NCI-H460 (cell line): ENCODE measurements at regions not wholly inside any gene's neighbourhood (a gene's known extent, or its start where the extent isn't known, plus 50 kb on each side); places are given as distances from the start of the nearest gene placed in this dataset.
"Not testable (repeated sequence)": the region's sequence is repeated elsewhere in the genome, so short reads cannot be mapped to it uniquely, and the experiment has no call there.

ENCODE experiments used
- DNase-seq: peaks from one replicate; pipeline ENCODE4 v3.0.0-alpha.2; 2016; ENCODE audit warnings: low read depth; ENCODE audit errors: extremely low read depth

DNA sequence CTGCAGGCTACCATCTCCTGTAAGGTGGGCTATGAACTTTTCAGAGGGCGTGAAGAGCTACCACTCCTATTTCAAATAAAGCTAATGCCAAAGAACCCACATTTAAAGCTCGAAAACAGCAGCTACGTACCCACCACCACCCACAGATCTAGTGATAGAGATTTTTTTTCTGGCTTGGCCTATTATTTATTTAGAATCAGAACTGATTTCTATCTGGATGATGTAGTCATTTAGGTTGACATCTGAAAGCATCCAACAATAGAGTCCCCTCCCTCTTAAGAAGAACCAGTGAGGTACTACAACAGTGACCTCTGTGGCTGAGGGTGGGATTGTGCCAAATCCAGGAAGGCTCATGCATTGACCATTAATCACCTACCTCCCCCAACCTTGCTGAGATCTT is 113.8 kb upstream of the ADO start:
- no peak for DNase-seq

DNA sequence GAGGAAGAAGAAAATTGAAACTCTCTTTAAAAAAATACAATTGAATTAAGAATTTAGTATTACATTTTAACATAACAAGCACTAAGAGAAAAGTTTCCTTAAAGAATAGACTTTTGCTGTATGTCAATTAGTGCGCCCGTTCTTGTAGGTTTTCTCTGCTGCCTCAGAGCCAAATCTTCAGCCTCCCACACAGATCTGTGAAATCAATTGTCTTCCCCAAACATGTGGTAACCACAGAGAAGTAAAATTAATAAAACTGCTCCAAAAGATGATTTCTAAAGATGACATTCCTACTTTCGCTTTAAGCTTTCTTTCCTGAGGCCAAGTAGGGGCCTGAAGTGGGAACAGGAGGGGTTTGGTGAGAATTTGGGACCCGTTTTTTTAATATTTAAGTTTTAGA is 113.2 kb upstream of the ADO start:
- DNase-seq, result no peak

DNA sequence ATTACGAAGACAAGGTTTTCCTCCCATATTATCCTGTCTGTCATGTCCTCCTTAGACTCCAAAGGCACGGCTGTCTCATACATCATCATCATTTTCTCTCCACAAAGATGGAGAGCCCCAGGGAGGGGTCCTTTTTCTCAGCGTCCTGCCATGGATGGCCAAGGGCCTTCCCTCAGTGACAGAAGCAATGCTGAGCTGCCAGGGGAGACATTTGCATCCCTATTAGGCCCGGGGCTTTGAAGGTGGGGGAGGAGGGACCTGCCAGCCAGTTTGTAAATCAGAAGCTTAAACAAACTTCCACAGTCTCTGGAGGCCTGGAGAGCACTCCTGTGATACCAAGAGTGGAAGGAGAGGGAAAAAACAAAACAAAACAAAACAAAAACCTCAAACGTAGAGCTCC is 112.4 kb upstream of the ADO start:
- no peak for DNase-seq

DNA sequence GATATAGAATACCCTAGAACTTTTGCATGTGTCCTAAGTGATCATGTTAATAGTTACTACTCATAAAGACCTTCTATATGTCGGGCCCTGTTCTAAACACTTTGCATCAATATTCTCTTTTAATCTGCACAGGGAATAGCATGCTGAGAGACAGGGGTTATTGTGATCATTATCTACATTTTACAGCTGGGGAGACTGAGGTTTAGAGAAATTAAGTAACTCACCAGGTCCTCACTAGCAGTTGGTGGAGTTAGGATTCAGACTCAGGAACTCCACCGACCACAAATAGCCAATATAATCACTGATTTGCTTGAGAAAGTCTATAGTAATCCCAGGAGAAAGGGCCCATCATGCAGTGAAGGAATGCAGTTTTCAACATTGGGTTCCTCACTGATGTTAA is 111.2 kb upstream of the ADO start:
- no peak for DNase-seq

DNA sequence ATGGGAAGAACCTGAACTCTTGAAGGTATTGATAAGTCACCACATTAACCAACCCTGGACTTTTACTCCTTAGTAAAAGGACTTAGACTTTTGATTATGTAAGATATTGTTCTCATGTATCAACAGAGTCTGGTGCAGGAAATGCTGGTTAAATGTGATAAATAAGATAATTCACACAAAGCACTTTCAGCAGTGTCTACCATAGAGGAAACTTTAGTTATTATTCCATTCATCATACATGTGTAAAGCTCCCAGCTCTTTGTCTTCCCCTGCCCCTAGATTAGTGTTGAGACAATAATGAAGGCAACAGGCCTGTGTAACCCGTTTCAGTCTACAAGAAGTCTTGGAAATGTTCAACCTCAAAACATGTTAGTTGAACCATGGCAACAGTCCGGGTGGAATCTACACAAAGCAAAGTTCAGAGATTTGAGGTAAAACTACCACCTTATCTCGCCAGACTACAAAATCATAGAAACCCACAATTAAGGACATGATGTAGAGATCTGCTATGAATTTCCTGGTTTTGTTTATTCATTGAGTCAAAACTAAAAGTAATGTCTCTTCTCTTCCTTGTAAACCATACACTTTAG is 109.9 kb upstream of the ADO start:
- DNase-seq, result no peak

DNA sequence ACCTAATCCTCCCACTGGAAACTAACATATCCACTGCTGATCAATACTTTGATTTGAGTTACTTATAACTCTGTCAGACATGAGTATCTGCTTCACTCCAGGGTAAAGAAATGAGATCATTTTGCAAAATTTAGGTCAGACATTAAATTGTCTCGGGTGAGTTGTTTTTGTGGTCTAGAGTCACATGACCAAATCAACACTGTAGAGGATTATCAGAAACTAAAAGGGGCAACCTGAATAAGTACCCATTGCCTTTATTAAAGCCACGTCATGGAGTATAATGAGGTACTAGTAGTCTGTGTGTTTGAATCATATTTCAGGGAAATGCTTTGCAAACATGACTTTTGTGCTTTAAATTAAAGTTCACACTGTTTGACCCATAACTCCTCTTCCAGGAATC is 107.7 kb upstream of the ADO start:
- no peak for DNase-seq

DNA sequence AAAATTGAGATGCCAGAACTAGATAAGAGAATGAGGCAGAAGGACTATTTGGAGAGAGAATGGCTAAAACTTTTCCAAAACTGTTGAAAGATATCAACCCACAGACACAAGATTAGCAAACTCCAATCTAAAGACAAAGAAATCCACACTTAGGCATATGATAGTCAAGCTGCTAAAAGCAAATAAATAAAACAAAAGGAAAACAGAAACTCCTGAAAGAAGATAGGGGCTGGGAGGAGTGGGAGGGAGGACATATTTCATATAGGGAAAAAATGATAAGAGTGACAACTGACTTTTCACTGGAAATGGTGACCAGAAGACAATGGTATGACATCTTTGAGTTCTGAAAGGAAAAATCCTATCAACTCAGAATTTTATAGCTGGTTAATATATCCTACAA is 105.4 kb upstream of the ADO start:
- no peak for DNase-seq

DNA sequence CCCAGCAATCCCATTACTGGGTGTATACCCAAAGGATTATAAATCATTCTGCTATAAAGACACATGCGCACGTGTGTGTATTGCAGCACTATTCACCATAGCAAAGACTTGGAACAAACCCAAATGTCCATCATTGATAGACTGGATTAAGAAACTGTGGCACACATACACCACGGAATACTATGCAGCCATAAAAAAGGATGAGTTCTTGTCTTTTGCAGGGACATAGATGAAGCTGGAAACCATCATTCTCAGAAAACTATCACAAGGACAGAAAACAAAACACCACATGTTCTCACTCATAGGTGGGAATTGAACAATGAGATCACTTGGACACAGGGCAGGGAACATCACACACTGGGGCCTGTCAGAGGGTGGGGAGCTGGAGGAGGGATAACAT is 100.4 kb upstream of the ADO start:
- not testable (repeated sequence) for DNase-seq

DNA sequence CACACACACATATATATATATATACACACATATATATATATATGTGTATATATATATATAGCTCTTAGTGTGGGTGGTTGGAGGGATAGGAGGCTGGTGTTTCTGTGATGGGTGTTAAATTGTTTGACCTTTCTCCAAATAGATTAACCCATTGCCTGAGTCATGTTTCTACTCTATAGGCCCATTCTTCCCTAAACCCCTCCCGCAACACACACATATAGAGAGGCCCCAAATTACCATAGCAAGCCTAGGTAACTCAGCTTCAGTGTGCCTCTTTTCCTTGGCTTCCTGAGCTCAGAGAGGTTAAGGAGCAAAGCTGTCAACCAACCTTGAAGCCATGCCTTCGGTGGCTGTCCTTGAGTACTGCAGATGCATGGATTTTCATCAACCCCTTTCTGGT is 98.7 kb upstream of the ADO start:
- no peak for DNase-seq

DNA sequence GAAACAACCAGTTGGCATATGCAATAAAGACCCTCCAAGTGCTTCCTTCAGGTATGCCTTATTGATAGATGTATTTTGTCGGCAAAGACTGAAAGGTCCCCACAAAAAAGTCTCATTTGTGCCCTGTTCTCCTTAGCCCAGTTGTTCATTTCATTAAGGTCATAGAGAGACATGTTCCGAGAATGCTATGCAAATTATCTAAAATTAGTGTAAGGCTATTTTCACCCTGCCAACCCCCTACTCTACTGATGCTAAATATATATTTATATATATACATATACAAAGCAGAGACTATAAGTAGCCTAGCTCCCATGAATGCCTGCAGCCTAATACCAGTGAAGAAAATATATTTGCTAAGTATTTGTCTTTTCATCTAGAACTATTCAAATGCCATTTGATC is 96.7 kb upstream of the ADO start:
- no peak for DNase-seq

DNA sequence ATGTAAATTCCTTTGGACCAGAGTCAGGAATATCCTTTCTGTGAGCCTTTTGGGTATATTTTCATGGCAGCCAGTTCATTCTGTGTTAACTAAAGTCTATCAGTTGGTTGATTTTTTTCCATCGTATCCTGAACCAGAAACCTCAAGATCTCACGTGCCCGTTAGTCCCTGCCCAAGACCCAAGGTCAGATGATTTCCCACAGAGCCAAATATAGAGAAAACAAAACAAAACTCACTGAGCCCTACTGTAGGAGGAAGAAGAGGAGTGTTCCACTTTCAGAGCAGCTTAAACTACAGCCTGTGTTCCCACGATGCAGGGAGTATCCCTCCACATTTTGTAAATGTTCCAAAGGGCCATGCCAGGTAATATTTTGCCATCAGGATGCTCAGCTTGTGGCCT is 96.0 kb upstream of the ADO start:
- DNase-seq, result no peak

DNA sequence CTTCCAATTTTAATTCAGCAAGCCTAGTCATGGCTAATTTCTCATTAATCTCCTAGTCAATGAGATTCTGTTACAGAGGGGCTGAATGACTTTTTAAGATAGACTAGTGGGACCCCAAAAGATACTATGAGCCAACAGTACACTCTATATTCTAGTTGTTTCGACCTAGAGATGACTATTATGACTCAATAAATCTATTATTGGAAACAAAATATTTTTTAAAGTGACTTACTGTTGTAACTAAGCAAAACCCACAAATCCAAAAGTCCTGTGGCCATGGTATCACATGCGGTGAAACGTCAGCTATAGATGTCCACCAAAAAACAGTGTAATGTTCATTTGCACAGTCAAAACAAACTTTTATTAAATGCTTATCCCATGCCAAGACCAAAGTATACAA is 95.3 kb upstream of the ADO start:
- no peak for DNase-seq

DNA sequence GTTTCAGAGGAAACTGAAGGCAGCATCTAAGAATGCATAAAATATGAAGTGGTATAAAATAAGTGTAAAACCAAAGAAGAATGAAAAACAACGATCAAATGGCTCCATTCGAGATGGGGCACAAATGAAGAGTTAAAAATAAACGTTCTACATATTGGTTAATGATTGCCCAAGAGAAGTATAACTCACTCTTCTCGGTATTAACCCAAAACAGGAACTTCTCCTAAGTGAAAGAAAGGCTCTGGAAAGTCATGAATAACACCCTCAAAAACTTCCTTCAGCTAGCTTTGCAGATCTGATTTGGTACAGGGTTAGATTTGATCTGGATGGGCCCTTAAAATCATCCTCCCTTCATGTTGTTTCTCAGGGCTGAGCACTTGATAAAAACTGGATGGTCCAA is 94.3 kb upstream of the ADO start:
- no peak for DNase-seq

DNA sequence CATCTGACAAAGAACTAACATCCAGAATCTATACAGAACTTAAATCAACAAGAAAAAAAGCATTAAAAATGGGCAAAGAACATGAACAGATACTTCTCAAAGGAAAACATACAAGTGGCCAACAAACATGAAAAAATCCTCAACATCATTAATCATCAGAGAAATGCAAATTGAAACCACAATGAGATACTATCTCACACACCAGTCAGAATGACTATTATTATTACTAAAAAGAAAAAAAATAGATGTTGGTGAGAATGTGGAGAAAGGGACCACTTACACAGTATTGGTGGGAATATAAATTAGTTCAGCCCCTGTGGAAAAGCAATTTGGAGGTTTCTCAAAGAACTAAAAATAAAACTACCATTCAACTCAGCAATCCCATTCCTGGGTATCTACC is 89.1 kb upstream of the ADO start:
- no peak for DNase-seq

DNA sequence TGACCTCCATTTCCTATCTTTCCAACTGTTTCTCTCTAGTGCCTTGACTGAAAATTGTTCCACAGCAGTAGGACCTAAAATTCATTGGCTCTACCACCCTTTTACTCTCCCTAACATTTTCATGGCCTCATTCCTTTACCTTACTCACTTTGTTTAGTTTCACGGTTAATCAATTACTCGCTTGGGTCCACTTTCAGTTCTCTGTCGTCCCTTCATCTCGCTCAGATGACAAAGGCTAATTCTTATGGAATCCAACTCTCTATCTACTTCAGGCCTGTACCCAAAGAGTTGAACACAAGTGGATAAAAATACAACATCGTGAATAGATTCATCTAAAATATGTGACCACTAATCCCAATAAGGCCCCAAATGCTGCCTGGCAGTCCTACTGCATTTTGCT is 85.9 kb upstream of the ADO start:
- no peak for DNase-seq

DNA sequence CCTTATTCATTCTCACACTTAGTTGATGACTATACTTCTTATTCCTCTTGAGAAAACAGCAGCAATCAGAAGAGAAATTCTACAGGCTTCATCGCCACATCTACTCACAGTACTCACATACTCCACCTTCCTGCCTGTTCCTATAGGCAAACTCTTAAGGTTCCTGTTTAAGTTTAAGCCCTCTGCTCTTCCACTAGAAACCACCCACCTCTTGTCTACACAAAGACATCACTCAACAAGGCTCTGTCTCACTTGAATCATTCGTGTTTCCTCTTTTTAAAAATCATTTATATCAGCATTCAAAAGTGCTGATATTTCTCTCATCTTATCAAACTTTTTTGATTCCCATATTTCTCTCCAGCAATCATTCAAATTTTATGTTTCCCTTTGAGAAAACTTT is 85.5 kb upstream of the ADO start:
- DNase-seq, result no peak

DNA sequence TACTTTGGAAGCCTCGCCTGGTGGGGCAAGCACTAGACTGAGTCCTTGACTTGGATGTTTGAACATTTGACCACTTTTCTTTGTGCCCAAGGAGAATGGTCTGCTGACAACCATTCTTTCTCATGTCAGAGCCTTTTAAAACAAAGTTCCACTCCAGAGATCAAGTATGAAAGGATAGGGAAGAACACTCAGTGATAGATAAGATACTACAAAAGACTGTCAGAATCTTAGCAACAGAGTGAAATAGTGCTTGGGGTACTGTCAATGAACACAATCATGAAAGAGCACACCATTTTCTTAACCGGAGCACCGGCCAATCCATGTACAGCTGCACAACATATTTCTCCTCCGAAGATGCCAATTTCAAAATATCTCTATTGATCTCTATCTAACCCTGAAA is 82.8 kb upstream of the ADO start:
- no peak for DNase-seq

DNA sequence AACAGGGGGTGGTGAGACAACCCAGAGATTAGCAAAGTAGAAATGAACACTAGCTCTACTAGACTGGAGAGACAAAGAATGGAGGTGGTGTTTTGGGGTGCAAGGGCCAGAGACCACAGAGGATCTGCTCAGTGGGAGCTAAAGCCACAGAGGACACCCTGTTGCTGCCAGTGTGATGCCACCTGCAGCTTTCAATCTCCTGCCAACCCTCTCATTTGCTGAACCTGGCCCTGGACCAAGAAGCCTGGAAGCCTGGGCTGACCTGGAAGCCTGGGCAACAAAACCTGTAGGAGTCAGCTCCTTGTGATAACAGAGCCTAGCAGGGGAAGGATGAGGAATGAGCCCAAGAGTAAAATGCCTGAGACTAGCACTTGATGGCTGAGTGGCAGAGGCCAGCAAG is 81.1 kb upstream of the ADO start:
- no peak for DNase-seq

DNA sequence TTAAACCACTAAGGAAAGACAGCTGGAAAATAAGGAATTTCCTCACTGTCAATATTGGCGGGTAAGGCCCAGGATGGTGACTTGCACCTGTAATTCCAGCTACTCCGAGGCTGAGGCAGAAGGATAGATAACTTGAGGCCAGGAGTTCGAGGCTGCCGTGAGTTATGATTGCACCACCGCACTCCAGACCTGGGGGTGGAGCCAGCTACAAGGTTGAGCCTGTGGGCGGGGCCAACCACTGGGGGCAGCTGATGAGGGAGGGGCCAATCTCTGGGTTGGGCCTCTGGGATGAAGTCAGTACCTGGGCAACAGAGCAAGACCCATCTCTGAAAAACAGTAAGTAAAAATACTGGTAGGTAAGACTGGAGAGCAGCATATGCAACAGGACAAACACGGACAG is 80.1 kb upstream of the ADO start:
- DNase-seq, result no peak

DNA sequence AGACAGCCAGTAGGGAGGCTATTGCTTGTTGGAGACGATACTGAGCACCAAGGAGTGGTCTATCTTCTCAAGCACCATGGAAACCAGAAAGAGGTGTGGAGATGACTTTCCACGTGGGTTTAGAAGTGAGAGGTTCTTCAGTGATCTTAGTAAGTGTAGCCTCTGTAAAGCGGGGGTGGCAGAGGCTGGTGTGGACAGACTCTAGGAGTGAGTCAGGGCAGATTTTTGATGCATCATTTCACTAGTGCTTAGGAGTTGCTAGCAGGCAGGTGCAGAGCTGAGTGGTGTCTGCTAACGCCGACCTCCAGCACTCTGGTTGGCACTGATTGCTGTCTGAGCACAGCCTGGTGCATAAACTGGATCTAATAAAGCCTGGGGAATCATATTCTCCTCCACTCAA is 78.4 kb upstream of the ADO start:
- DNase-seq, result no peak

DNA sequence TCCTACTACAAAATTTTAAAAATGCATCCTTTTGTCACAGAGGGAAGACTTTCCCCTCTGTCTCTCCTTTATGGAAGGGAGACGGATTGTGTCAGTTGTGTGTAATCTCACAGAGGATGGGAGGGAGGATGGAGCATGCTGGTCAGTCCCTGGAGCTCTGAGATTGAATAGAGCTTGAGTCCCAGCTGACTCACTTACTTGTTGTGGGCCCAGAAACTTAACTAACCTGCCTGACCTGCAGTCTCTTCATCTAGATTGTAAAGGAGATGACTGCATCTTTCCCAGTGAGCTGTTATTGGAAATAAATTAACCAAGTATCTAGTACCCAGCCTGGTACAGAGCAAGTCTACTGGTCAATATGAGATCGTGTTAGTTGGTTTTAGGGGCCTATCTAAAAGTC is 77.9 kb upstream of the ADO start:
- no peak for DNase-seq

DNA sequence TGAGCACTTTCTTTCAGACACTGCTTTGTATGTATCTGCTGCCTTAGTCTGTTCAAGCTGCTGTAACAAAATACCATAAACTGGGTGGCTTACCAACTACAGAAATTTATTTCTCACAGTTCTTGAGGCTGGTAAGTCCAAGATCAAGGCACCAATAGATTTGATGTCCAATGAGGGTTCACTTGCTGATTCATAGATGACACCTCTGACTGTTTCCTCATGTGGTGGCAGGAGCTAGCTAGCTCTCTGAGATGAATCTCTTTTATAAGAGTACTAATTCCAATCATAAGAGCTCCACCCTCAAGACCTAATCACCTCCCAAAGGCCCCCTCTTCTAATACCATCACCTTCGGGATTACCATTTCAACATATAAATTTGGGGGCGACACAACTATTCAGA is 76.6 kb upstream of the ADO start:
- DNase-seq, result no peak

DNA sequence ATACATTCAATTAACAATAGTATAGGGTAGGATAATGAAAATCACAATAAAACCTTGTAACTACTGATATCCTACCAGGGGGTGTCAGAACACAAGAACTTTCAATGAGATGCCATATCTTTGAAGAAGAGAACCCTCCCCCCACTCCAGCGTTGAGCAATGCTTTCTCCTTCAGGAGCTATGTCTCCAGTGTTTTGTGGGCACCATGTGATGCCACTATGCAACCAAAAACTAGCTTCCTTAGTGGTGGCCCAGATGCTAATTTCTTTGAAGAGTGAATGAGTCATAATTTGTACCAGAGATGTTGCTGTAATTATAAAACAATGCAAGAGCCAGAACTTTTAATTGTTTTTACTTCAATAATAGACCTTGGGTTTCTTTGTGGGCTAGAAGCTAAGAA is 76.0 kb upstream of the ADO start:
- DNase-seq, result no peak
